Lung (tissue), 11 donors: ENCODE measurements at regions not wholly inside any gene's neighbourhood (a gene's known extent, or its start where the extent isn't known, plus 50 kb on each side); places are given as distances from the start of the nearest gene placed in this dataset.

Source experiments
- ATAC-seq: fragments of 200-7000 bp; cut with Tn5 transposase; one replicate; pipeline ENCODE4 v1.9.1; 2020; ENCODE audit warnings: moderate number of reproducible peaks; ENCODE audit not compliant: insufficient read depth, low FRiP score
- DNase-seq, 3 donors: peaks; one replicate each; pipeline ENCODE4 v3.0.0-alpha.2; 2013 to 2017
- H3K27ac ChIP-seq, 2 donors: one replicate each; pipeline ENCODE4 v1.5.1; 2013; ENCODE audit warnings: mild to moderate bottlenecking in 2 of 2, moderate library complexity in 2 of 2, control low read depth in 1 of 2, inconsistent platforms in 1 of 2, low read depth in 1 of 2, low read length in 1 of 2
- H3K27me3 ChIP-seq, 3 donors: one replicate each; pipeline ENCODE4 v1.5.1; 2013; ENCODE audit warnings: low read length in 2 of 3; ENCODE audit not compliant: control insufficient read depth in 3 of 3, insufficient read depth in 3 of 3
- H3K36me3 ChIP-seq, 4 donors: one replicate each; pipeline ENCODE4 v1.5.1; 2013; ENCODE audit warnings: low read length in 4 of 4, mild to moderate bottlenecking in 1 of 4, moderate library complexity in 1 of 4; ENCODE audit not compliant: control insufficient read depth in 4 of 4, insufficient read depth in 4 of 4
- H3K4me1 ChIP-seq, 5 donors: one replicate each; pipeline ENCODE4 v1.5.1; 2013; ENCODE audit warnings: low read length in 5 of 5, mild to moderate bottlenecking in 2 of 5, moderate library complexity in 1 of 5; ENCODE audit not compliant: control insufficient read depth in 5 of 5, insufficient read depth in 5 of 5
- H3K4me3 ChIP-seq: one replicate; pipeline ENCODE4 v1.5.1; 2013; ENCODE audit warnings: mild to moderate bottlenecking, control low read depth, moderate library complexity
- H3K9ac ChIP-seq, 2 donors: one replicate each; pipeline ENCODE4 v1.5.1; 2013; ENCODE audit warnings: low read length in 2 of 2, control low read depth in 1 of 2; ENCODE audit not compliant: insufficient read depth in 1 of 2
- H3K9me3 ChIP-seq, 4 donors: one replicate each; pipeline ENCODE4 v1.5.1; 2013; ENCODE audit warnings: low read length in 3 of 4, mild to moderate bottlenecking in 1 of 4, moderate library complexity in 1 of 4; ENCODE audit not compliant: control insufficient read depth in 4 of 4, insufficient read depth in 3 of 4
- WGBS, 2 donors: extraction: QIAGEN DNeasy Blood & Tissue Kit; methylation state at CpG; one replicate each; pipeline ENCODE4 v1.1.7; 2013; 5-methylcytosine and 5-hydroxymethylcytosine counted together
- TF ChIP-seq, protein P1 (sequence below): IDR thresholded peaks from 2 replicates; pipeline ENCODE4 v1.5.1; 2012; ENCODE audit warnings: mild to moderate bottlenecking; ENCODE audit errors: control extremely low read depth, extremely low read depth
- donor health status: control.
- donor health status: control.
- donor health status: Bipolar disorder and iron deficiency.
- donor health status: healthy.
- donor health status: DM: yes; HTN: yes; CAD: no.

DNA sequence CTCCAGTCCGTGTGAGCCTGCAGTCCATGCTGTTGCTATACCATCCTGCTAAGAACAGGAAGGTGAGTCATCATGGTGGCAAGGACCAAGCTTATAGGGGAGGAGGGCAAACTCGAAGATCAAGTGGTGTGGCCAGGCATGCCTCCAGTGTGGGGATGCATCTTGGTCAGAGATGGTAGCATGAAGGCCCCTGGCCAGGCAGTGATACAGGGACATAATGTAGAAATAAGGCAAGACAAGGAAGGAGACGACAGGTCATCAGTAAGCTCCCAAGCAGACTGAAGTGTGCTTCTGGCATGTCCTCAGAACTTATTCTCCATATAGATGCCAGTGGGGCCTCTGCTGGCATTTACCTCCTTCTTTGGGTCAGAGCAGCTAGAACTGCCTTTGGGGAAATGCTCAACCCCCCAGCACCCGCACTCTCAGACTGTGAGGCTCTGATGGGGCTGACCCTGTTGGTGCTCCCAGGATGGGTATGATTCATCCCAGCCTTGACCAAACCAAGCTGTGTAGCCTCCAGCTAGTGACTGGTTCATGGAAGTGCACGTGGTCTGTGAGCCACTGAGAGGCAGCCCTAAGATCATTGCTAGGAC, 52.5 kb upstream of the ATP2B2 start:
- 57 to 65% methylated on average over 5 of the region's 5 CpGs for WGBS, 2 donors
- no peak for DNase-seq
- ATAC-seq: no peak

DNA sequence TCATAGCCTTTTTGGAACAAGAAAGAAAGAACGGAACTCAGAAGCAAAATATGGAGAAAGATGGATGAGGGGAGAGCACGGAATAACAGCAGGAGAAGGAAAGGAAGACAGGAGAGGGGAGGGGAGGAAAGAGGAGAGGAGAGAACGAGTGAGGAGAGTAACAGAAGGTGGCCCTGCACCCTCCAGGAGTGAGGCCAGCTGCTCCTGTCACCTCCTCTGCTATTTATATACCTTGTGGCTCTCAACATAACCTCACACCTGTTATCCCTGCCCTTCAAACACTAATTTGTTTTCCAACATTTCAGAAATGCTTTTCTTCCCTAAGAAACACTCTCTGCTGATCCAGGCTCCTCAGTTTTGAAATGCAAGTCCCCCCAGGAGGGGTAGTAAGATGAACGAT, 53.4 kb upstream of the ATP2B2 start:
- no peaks in the 10 kb centered on the region for H3K4me1 ChIP-seq
- no peak overlapping the region for H3K9ac ChIP-seq
- H3K4me3 ChIP-seq: no peak overlapping the region
- H3K27ac ChIP-seq: no peak overlapping the region
- 36 to 44% methylated on average over 4 of the region's 4 CpGs for WGBS, 2 donors
- TF ChIP-seq, protein P1, sequence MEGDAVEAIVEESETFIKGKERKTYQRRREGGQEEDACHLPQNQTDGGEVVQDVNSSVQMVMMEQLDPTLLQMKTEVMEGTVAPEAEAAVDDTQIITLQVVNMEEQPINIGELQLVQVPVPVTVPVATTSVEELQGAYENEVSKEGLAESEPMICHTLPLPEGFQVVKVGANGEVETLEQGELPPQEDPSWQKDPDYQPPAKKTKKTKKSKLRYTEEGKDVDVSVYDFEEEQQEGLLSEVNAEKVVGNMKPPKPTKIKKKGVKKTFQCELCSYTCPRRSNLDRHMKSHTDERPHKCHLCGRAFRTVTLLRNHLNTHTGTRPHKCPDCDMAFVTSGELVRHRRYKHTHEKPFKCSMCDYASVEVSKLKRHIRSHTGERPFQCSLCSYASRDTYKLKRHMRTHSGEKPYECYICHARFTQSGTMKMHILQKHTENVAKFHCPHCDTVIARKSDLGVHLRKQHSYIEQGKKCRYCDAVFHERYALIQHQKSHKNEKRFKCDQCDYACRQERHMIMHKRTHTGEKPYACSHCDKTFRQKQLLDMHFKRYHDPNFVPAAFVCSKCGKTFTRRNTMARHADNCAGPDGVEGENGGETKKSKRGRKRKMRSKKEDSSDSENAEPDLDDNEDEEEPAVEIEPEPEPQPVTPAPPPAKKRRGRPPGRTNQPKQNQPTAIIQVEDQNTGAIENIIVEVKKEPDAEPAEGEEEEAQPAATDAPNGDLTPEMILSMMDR: no peak
- no peak for DNase-seq
- H3K36me3 ChIP-seq: no peaks in the 10 kb centered on the region
- ATAC-seq: no peak
- peaks cover 0 to 8% (median 0%) of the 10 kb centered on the region in 3 donors for H3K27me3 ChIP-seq
- H3K9me3 ChIP-seq: peaks cover 0 to 14% (median 0%) of the 10 kb centered on the region in 4 donors

More for the DNA sequence above, 52.5 kb upstream of the ATP2B2 start:
- Histone ChIP-seq H3K9ac (no peak overlapping the region), H3K4me1 (no peaks in the 10 kb centered on the region), H3K27me3 (peaks cover 0 to 10% (median 0%) of the 10 kb centered on the region in 3 donors), H3K4me3 (no peak overlapping the region), H3K9me3 (peaks cover 0 to 10% (median 0%) of the 10 kb centered on the region in 4 donors), H3K27ac (no peak overlapping the region), H3K36me3 (no peaks in the 10 kb centered on the region)
- TF ChIP-seq, protein P1: no peak

DNA sequence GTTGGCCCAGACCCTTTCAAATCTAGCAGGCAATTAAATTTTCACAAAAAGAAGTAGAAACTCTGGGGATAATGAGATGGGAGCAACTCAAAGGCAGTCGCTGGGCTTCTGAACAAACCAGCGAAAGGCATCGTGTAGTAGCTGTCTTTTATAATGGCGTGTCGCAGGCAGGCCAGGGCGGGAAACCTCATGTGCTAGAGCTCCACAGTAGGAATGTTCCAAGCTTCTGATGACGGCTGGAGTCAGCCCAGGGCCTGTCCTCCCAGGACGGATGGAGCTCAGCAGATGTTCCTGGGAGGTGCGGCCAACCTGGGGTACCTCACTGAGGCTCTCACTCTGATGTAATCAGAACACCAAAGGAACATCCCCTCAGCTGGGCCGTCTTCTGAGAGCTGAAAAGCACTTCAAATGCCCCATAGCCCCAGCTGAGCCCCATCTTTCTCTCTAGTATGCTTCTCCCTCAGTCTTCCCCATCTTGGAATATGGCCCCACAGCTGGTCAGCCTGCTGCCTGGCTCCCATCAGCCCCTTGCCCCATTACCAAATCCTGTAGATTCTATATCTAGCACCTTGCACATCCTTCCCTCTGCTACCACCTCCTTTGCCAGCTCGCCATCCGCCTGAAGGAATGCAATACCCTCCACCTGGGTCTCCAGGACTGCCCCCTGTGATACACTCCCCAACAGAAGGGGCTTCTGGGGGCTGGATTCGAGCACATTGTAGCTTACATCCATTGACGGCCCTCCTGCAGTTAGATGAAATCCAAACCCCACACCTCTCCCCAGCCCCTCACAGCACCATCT, 54.9 kb upstream of the ATP2B2 start:
- no peaks in the 10 kb centered on the region for H3K36me3 ChIP-seq
- no peaks in the 10 kb centered on the region for H3K4me1 ChIP-seq
- peaks cover 0 to 17% (median 0%) of the 10 kb centered on the region in 4 donors for H3K9me3 ChIP-seq
- ATAC-seq: no peak
- no peak for DNase-seq
- TF ChIP-seq, protein P1: no peak
- H3K27ac ChIP-seq: no peak overlapping the region
- peaks cover 0 to 8% (median 0%) of the 10 kb centered on the region in 3 donors for H3K27me3 ChIP-seq
- no peak overlapping the region for H3K9ac ChIP-seq
- no peak overlapping the region for H3K4me3 ChIP-seq
- WGBS, 2 donors: 83 to 93% methylated on average over 14 of the region's 14 CpGs
